ENCODE measurements at regions not wholly inside any gene's neighbourhood (a gene's known extent, or its start where the extent isn't known, plus 50 kb on each side); places are given as distances from the start of the nearest gene placed in this dataset.

- no peak for TF ChIP-seq EZH2phosphoT487 (IDR thresholded peaks at IDR 0.05; ENCODE audit: borderline replicate concordance, low read length)
- no peak for TF ChIP-seq CTCF (IDR thresholded peaks at IDR 0.05; ENCODE audit: low read depth, low read length, poor library complexity, severe bottlenecking)
Measured at GRCh38 chr3:148439254-148439822, 258.4 kb upstream of the AGTR1 start.
